Smooth muscle cell (in vitro differentiated cells): ENCODE measurements at regions not wholly inside any gene's neighbourhood (a gene's known extent, or its start where the extent isn't known, plus 50 kb on each side); places are given as distances from the start of the nearest gene placed in this dataset.

ENCODE experiments used
- DNase-seq: peaks from one replicate; lab custom pipeline; 2025; ENCODE audit not compliant: unreplicated experiment; lab: John Stamatoyannopoulos, UW
- H2AFZ ChIP-seq: fragments of 200-600 bp; sonication (generic); 2 replicates; pipeline ENCODE4 v1.6.0; 2016; ENCODE audit warnings: antibody characterized with exemption, low read depth, mild to moderate bottlenecking
- H3F3A ChIP-seq: fragments of 200-600 bp; sonication (generic); 2 replicates; pipeline ENCODE4 v1.6.0; 2017; ENCODE audit warnings: antibody characterized with exemption, low read depth
- H3K27ac ChIP-seq: fragments of 200-600 bp; sonication (generic); 2 replicates; pipeline ENCODE4 v1.5.1; 2016; ENCODE audit warnings: low read depth, mild to moderate bottlenecking
- H3K27me3 ChIP-seq: fragments of 200-600 bp; sonication (generic); 2 replicates; pipeline ENCODE4 v1.6.1; 2016; ENCODE audit warnings: low read depth, mild to moderate bottlenecking
- H3K36me3 ChIP-seq: fragments of 200-600 bp; sonication (generic); 2 replicates; pipeline ENCODE4 v1.5.1; 2016; ENCODE audit warnings: low read depth
- H3K4me1 ChIP-seq: fragments of 200-600 bp; sonication (generic); 2 replicates; pipeline ENCODE4 v1.5.1; 2016; ENCODE audit warnings: low read depth
- H3K4me2 ChIP-seq: fragments of 200-600 bp; sonication (generic); 2 replicates; pipeline ENCODE4 v1.6.0; 2016; ENCODE audit warnings: mild to moderate bottlenecking
- H3K4me3 ChIP-seq: fragments of 200-600 bp; sonication (generic); 2 replicates; pipeline ENCODE4 v1.5.1; 2016; ENCODE audit warnings: mild to moderate bottlenecking
- H3K79me2 ChIP-seq: fragments of 200-600 bp; sonication (generic); 2 replicates; pipeline ENCODE4 v1.6.0; 2016; ENCODE audit warnings: low read depth, mild to moderate bottlenecking
- H3K9ac ChIP-seq: fragments of 200-600 bp; sonication (generic); 2 replicates; pipeline ENCODE4 v1.6.0; 2016; ENCODE audit warnings: low read depth
- H3K9me3 ChIP-seq: fragments of 200-600 bp; sonication (generic); replicated peaks from 2 replicates; pipeline ENCODE4 v1.5.1; 2016; ENCODE audit warnings: low read depth
- H4K20me1 ChIP-seq: fragments of 200-600 bp; sonication (generic); 2 replicates; pipeline ENCODE4 v1.6.0; 2016; ENCODE audit warnings: low read depth
- WGBS: methylation state at CpG from one replicate; pipeline ENCODE4 v1.1.7; 2016; ENCODE audit warnings: low lambda C conversion rate; 5-methylcytosine and 5-hydroxymethylcytosine counted together
- TF ChIP-seq, protein P1 (sequence below): fragments of 200-600 bp; sonication (generic); IDR thresholded peaks from 2 replicates; pipeline ENCODE4 v1.5.1; 2017; ENCODE audit warnings: borderline replicate concordance, mild to moderate bottlenecking, antibody characterized with exemption; ENCODE audit not compliant: insufficient read depth, poor library complexity, severe bottlenecking

DNA sequence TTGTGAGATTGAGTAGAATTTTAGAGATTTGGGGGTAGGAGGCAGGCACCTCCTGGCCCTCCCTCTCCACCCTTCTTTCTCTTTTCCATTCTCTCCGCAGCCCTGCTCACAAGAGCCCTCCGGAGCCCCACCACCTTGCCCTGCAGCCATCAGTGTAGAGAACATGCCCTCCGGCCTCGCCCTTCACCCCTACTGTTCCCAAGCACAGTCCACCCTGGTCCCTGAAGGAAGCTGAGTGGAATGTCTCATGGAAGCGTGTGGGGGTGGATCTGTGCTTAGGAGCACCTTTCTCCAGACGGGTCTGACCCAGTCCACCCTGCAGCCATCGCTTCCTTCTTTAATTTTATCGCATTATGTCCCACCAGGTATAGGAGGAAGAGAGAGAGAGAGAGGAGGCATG is 267.1 kb downstream of the NSG2 start:
- H3K27me3 ChIP-seq = no peaks in the 10 kb centered on the region
- TF ChIP-seq, protein P1, sequence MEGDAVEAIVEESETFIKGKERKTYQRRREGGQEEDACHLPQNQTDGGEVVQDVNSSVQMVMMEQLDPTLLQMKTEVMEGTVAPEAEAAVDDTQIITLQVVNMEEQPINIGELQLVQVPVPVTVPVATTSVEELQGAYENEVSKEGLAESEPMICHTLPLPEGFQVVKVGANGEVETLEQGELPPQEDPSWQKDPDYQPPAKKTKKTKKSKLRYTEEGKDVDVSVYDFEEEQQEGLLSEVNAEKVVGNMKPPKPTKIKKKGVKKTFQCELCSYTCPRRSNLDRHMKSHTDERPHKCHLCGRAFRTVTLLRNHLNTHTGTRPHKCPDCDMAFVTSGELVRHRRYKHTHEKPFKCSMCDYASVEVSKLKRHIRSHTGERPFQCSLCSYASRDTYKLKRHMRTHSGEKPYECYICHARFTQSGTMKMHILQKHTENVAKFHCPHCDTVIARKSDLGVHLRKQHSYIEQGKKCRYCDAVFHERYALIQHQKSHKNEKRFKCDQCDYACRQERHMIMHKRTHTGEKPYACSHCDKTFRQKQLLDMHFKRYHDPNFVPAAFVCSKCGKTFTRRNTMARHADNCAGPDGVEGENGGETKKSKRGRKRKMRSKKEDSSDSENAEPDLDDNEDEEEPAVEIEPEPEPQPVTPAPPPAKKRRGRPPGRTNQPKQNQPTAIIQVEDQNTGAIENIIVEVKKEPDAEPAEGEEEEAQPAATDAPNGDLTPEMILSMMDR = no peak
- H3K27ac ChIP-seq = no peak overlapping the region
- no peaks in the 10 kb centered on the region for H4K20me1 ChIP-seq
- H2AFZ ChIP-seq = no peak overlapping the region
- DNase-seq = no peak
- H3K4me3 ChIP-seq = no peak overlapping the region
- peak overlapping the region; percentile 95 for H3K4me2 ChIP-seq
- H3K36me3 ChIP-seq = no peaks in the 10 kb centered on the region
- H3F3A ChIP-seq = no peaks in the 10 kb centered on the region
- 89% methylated on average over 8 of the region's 8 CpGs for WGBS
- no peaks in the 10 kb centered on the region for H3K9me3 ChIP-seq
- no peak overlapping the region for H3K9ac ChIP-seq
- H3K4me1 ChIP-seq = peaks cover 3% of the 10 kb centered on the region
- no peaks in the 10 kb centered on the region for H3K79me2 ChIP-seq

- Histone ChIP-seq H2AFZ (no peak overlapping the region), H3K9me3 (no peaks in the 10 kb centered on the region), H3K4me2 (no peak overlapping the region), H3K27me3 (peaks cover 5% of the 10 kb centered on the region), H3K4me3 (no peak overlapping the region), H3F3A (no peaks in the 10 kb centered on the region), H3K9ac (no peak overlapping the region), H3K4me1 (peaks cover 3% of the 10 kb centered on the region), H3K27ac (no peak overlapping the region), H3K36me3 (no peaks in the 10 kb centered on the region), H4K20me1 (no peaks in the 10 kb centered on the region), H3K79me2 (no peaks in the 10 kb centered on the region)
- WGBS = 92% methylated on average over 5 of the region's 5 CpGs
- DNase-seq = no peak
- TF ChIP-seq, protein P1 = no peak
These were observed 268.1 kb downstream of the NSG2 start for GRCh38 chr5:174313615-174314014.

DNA sequence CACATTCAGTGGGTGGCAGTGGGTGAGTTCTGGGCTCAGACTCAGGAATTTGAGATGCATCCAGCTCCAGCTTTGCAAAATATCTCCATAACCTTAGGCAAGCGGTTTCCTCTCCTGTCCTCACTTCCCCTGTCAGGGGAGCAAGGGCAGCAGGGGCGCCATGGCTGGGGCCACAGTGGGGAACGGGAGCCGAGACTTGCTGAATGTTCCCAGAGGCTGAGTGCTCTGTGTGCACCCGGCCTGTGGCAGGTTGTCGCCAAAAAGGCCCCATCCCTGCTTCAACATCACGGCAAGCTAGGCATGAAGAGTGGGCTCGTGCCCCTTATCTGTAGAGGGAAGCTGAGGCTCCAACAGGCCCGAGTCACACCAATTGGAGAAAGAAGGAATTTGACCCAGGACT is 268.8 kb downstream of the NSG2 start:
- Histone ChIP-seq H3K4me2 (no peak overlapping the region), H3K4me1 (peaks cover 3% of the 10 kb centered on the region), H3K36me3 (no peaks in the 10 kb centered on the region), H3F3A (no peaks in the 10 kb centered on the region), H3K27ac (no peak overlapping the region), H3K4me3 (no peak overlapping the region), H3K27me3 (peaks cover 7% of the 10 kb centered on the region), H3K9ac (no peak overlapping the region), H3K9me3 (no peaks in the 10 kb centered on the region), H2AFZ (no peak overlapping the region), H3K79me2 (no peaks in the 10 kb centered on the region), H4K20me1 (no peaks in the 10 kb centered on the region)
- WGBS = 84% methylated on average over 9 of the region's 9 CpGs
- TF ChIP-seq, protein P1 = no peak
- DNase-seq = no peak

DNA sequence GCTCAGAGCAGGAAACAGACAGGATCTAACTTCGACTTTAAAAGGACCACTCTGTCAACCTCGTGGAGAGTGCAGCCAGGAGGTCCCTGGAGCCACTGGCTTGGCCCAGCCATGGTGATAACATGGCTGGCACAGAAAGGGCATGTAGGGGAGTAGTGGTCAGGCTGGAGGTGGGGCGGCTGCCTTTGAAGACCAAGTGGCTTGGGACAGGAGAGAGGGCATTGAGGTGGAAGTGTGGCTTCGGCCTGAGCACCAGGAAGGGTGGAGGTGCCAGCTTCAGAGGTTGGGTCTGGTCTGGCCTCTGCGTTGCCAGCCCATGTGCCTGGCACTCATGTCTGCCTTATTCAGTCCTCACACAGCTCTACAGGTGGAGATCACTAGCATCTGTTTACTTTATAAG is 270.0 kb downstream of the NSG2 start:
- WGBS = 90% methylated on average over 5 of the region's 5 CpGs
- H2AFZ ChIP-seq = no peak overlapping the region
- H3K36me3 ChIP-seq = no peaks in the 10 kb centered on the region
- no peaks in the 10 kb centered on the region for H3K79me2 ChIP-seq
- no peak overlapping the region for H3K9ac ChIP-seq
- H3F3A ChIP-seq = no peaks in the 10 kb centered on the region
- TF ChIP-seq, protein P1 = no peak
- no peak overlapping the region for H3K4me3 ChIP-seq
- no peak for DNase-seq
- H3K4me1 ChIP-seq = peaks cover 3% of the 10 kb centered on the region
- H4K20me1 ChIP-seq = no peaks in the 10 kb centered on the region
- H3K9me3 ChIP-seq = no peaks in the 10 kb centered on the region
- H3K27ac ChIP-seq = no peak overlapping the region
- no peak overlapping the region for H3K4me2 ChIP-seq
- H3K27me3 ChIP-seq = peaks cover 11% of the 10 kb centered on the region
